ENCODE measurements at regions not wholly inside any gene's neighbourhood (a gene's known extent, or its start where the extent isn't known, plus 50 kb on each side); places are given as distances from the start of the nearest gene placed in this dataset.
"Not testable (repeated sequence)": the region's sequence is repeated elsewhere in the genome, so short reads cannot be mapped to it uniquely, and the experiment has no call there.

GRCh38 chrX:74162199-74162598 is 141.8 kb upstream of the ZCCHC13 start:
- H3K27ac Mint-ChIP-seq = no peak overlapping the region
- H3K36me3 Mint-ChIP-seq = no peaks in the 10 kb centered on the region
- H3K4me3 Mint-ChIP-seq = no peak overlapping the region
- no peak for DNase-seq
- no peaks in the 10 kb centered on the region for H3K9me3 Mint-ChIP-seq
- H3K4me1 Mint-ChIP-seq = no peaks in the 10 kb centered on the region
- peaks cover 1 to 5% (median 3%) of the 10 kb centered on the region in 3 donors for H3K27me3 Mint-ChIP-seq (ENCODE audit: low read depth in 3 of 3)

DNA sequence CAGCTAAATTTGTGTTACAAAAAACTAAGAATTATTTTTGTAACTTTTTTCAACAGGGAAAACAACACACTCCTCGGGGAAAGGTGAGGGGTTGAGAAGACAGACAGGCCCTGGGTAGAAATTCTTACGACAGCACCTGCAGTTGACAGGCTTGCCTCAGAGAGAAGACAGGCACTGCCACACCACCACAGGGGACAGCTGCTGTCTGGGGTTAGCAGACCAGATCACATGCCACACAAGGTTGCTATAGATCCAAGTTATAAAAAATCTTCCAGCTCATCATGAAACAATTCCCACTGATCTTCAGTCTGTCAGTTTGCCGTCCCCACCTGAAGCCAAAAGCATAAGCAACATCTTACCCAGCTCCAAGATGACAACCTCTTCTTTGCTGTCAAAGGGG is 143.2 kb upstream of the ZCCHC13 start:
- Mint-ChIP-seq H3K4me1 (no peaks in the 10 kb centered on the region), H3K27ac (no peak overlapping the region), H3K36me3 (no peaks in the 10 kb centered on the region), H3K4me3 (no peak overlapping the region), H3K27me3 (ENCODE audit: low read depth in 3 of 3) (peaks cover 1 to 5% (median 3%) of the 10 kb centered on the region in 3 donors), H3K9me3 (no peaks in the 10 kb centered on the region)
- no peak for DNase-seq

- H3K9me3 Mint-ChIP-seq = no peaks in the 10 kb centered on the region
- H3K36me3 Mint-ChIP-seq = no peaks in the 10 kb centered on the region
- no peak overlapping the region for H3K4me3 Mint-ChIP-seq
- H3K27ac Mint-ChIP-seq = no peak overlapping the region
- peaks cover 1 to 5% (median 3%) of the 10 kb centered on the region in 3 donors for H3K27me3 Mint-ChIP-seq (ENCODE audit: low read depth in 3 of 3)
- H3K4me1 Mint-ChIP-seq = no peaks in the 10 kb centered on the region
- no peak for DNase-seq
Measured at GRCh38 chrX:74160358-74160757, 143.6 kb upstream of the ZCCHC13 start.

DNA sequence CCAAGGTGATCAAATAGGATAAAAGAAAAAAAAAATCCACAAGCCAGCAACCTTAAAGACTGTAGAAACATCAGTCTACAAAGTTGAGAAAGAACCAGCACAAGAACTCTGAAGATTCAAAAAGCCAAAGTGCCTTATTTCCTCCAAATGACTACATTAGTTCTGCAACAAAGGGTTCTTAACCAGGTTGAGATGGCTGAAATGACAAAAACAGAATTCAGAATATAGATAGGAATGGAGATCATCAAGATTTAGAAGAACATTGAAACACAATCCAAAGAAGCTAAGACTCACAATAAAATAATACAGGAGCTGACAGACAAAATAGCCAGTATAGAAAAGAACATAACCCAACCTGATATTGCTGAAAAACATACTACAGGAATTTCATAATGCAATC is 156.5 kb upstream of the ZCCHC13 start:
- Mint-ChIP-seq H3K27me3 (ENCODE audit: low read depth in 3 of 3) (peaks cover 0 to 8% (median 3%) of the 10 kb centered on the region in 3 donors), H3K36me3 (no peaks in the 10 kb centered on the region), H3K9me3 (no peaks in the 10 kb centered on the region), H3K4me3 (no peak overlapping the region), H3K27ac (no peak overlapping the region), H3K4me1 (no peaks in the 10 kb centered on the region)
- DNase-seq = no peak

GRCh38 chrX:74138943-74139342 is 165.0 kb upstream of the ZCCHC13 start:
- Mint-ChIP-seq H3K27ac (no peak overlapping the region), H3K4me3 (no peak overlapping the region), H3K9me3 (no peaks in the 10 kb centered on the region), H3K36me3 (no peaks in the 10 kb centered on the region), H3K27me3 (ENCODE audit: low read depth in 3 of 3) (peaks cover 1 to 10% (median 2%) of the 10 kb centered on the region in 3 donors), H3K4me1 (no peaks in the 10 kb centered on the region)
- no peak for DNase-seq

GRCh38 chrX:74133156-74133796 is 170.7 kb upstream of the ZCCHC13 start:
- H3K4me1 Mint-ChIP-seq = no peaks in the 10 kb centered on the region
- no peak overlapping the region for H3K27ac Mint-ChIP-seq
- no peaks in the 10 kb centered on the region for H3K9me3 Mint-ChIP-seq
- H3K27me3 Mint-ChIP-seq (ENCODE audit: low read depth in 3 of 3) = peaks cover 0 to 5% (median 0%) of the 10 kb centered on the region in 3 donors
- no peak overlapping the region for H3K4me3 Mint-ChIP-seq
- DNase-seq = peak; percentile 53 to 63 (median 58)
- no peaks in the 10 kb centered on the region for H3K36me3 Mint-ChIP-seq

GRCh38 chrX:74132280-74132679 is 171.7 kb upstream of the ZCCHC13 start:
- H3K4me3 Mint-ChIP-seq = no peak overlapping the region
- no peaks in the 10 kb centered on the region for H3K9me3 Mint-ChIP-seq
- H3K36me3 Mint-ChIP-seq = no peaks in the 10 kb centered on the region
- H3K27ac Mint-ChIP-seq = no peak overlapping the region
- peaks cover 0 to 5% (median 0%) of the 10 kb centered on the region in 3 donors for H3K27me3 Mint-ChIP-seq (ENCODE audit: low read depth in 3 of 3)
- DNase-seq = no peak
- H3K4me1 Mint-ChIP-seq = no peaks in the 10 kb centered on the region

DNA sequence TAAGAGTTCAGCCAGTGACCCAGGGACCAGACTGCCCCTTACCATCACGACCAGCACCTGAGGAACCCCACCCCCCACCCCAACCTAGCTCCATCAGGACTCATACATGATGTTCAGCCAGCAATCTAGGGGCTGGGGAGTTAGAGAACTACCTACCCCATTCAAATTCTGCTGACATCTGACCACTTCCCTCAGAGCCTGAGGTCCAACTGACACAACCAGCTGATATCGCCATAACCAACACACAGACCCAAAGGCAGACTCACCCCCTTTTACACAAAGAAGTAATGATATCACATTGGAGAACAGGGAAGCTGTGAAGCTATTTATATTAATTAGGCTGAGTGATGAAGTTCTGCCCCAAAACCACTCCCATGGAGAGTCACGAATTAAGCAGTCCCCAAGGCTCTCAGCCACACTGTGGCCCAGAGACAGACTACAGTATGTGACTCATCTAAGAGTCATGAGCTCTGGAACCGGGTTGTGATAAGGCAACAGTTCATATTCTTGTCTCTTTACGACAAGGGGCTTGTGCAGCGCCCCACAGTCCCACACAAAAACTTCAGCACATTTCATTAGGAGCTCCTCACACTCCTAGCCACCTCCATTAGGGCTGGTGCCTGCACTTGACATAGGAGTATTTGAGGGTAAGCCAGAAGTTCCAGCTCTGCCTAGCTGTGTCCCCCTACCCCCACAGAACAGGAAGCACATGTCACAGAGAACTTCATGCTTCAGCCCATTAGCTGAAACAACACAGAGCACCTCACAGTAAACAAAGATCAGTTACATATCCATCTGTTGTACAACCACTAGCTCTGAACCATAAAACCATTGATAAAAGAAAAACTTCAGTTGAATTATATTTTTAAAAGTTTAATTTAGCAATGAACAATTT is 184.7 kb upstream of the ZCCHC13 start:
- Mint-ChIP-seq H3K4me1 (peaks cover 0 to 3% of the 10 kb centered on the region in 2 donors), H3K9me3 (no peaks in the 10 kb centered on the region), H3K36me3 (no peaks in the 10 kb centered on the region), H3K27me3 (ENCODE audit: low read depth in 3 of 3) (peaks cover 0 to 2% (median 0%) of the 10 kb centered on the region in 3 donors), H3K4me3 (no peak overlapping the region), H3K27ac (peak overlapping the region in 1 of 6 donors; percentile 70)
- DNase-seq = no peak

DNA sequence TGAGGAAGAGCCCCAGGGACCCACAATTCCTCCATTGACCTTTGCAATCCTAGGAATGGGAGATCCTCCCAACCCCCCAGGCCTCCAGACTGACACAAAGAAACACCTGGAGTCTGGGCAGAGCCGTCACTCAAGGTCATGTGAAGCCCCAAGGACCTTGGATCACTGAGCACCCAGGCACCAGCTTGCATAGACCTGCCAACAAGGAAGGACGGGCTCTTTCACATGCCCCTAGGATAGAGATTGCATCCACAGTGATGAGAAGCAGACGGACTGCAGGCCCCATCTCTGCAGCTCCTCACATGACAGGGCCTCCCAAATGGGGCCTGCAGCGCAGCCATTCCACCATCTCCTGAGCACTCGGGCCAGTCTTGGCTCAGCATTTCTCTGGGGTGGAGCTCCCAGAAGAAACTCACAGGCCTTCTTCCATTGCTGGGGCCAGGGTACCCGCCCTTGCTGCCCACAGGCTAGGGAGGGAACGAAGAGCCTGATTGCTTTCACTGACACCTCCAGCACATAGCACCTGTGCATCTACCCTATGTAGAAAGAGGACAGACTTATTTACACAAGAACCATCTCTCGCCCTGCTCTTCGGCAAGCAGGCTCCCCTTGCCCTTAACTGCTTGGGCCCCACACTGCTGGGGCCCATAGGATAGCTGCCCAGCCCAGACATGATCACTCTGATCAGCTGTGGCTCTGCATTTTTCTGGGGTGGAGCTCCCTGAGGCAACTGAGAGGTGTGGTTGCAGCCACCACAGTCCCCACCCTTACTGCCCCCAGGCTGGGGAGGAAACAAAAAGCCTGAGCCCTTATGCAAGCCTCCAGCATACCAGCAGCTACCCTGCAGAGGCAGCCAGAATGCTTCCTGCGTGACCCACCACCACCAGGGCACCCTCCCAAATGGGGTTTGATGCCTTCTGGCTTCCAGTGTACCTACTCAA is 185.7 kb upstream of the ZCCHC13 start:
- peaks cover 0 to 3% (median 0%) of the 10 kb centered on the region in 3 donors for H3K27me3 Mint-ChIP-seq (ENCODE audit: low read depth in 3 of 3)
- no peaks in the 10 kb centered on the region for H3K36me3 Mint-ChIP-seq
- no peak overlapping the region for H3K27ac Mint-ChIP-seq
- H3K4me3 Mint-ChIP-seq = no peak overlapping the region
- no peak for DNase-seq
- no peaks in the 10 kb centered on the region for H3K9me3 Mint-ChIP-seq
- H3K4me1 Mint-ChIP-seq = peaks cover 0 to 3% of the 10 kb centered on the region in 2 donors

GRCh38 chrX:74111245-74111644 is 192.7 kb upstream of the ZCCHC13 start:
- Mint-ChIP-seq H3K4me1 (no peaks in the 10 kb centered on the region), H3K27me3 (ENCODE audit: low read depth in 3 of 3) (peaks cover 0 to 16% (median 2%) of the 10 kb centered on the region in 3 donors), H3K36me3 (peaks cover 0 to 12% (median 2%) of the 10 kb centered on the region in 3 donors), H3K9me3 (peaks cover 0 to 2% (median 0%) of the 10 kb centered on the region in 6 donors), H3K4me3 (no peak overlapping the region), H3K27ac (no peak overlapping the region)
- no peak for DNase-seq

DNA sequence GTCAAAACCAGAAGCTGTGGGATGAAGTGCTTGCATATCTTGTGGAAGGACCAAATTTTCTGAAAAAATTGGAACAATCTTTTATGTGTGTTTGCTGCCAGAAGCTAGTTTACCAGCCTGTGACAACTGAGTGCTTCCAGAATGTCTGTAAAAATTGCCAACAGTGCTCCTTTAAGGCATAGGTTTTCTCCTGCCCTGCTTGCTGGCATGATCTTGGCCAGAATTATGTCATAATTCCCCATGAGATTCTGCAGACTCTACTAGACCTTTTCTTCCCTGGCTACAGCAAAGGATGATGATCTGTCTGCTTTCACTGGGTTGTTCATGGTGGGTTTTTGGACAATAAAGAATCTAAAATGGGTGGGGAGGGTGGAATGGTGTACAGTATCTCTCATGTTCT is 196.3 kb upstream of the ZCCHC13 start:
- no peak for DNase-seq
- H3K27me3 Mint-ChIP-seq (ENCODE audit: low read depth in 3 of 3) = peaks cover 0 to 12% (median 2%) of the 10 kb centered on the region in 3 donors
- H3K27ac Mint-ChIP-seq = no peak overlapping the region
- H3K9me3 Mint-ChIP-seq = peaks cover 0 to 3% (median 0%) of the 10 kb centered on the region in 6 donors
- no peaks in the 10 kb centered on the region for H3K4me1 Mint-ChIP-seq
- H3K4me3 Mint-ChIP-seq = no peak overlapping the region
- peaks cover 0 to 14% (median 6%) of the 10 kb centered on the region in 3 donors for H3K36me3 Mint-ChIP-seq

DNA sequence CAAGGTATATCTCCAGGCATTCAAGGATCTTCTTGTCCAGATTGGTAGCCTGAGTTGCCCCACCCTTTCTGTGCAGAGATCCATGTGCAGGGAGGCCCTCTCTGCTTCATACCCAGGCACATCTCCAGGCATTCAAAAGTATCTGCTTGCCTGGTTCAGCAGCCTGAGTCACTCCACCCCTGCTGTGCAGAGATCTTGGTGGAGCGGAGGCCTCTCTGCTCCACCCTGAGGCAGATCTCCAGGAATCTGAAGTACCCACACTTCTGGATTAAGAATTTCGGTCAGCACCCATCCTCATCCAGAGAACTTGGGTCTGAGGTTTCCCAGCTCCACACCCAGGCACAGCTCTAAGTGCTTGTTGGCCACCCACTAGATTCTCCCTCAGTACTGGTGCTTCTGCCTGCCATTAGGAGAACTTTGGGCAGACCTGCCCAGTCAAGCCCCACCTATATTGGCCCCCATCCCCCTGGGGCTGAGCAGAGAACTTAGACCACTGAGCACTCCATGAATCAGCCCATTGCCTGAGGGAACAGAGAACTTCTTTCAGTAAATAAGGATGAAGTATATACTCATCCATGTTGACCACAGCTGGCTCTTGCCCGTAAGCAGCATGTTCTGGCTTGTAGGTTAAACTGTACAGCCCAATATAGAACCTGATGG is 199.5 kb upstream of the ZCCHC13 start:
- H3K4me3 Mint-ChIP-seq = no peak overlapping the region
- peaks cover 0 to 5% (median under 1%) of the 10 kb centered on the region in 6 donors for H3K9me3 Mint-ChIP-seq
- peaks cover 0 to 17% (median 0%) of the 10 kb centered on the region in 3 donors for H3K27me3 Mint-ChIP-seq (ENCODE audit: low read depth in 3 of 3)
- H3K36me3 Mint-ChIP-seq = peaks cover 0 to 11% (median 6%) of the 10 kb centered on the region in 3 donors
- H3K4me1 Mint-ChIP-seq = no peaks in the 10 kb centered on the region
- no peak for DNase-seq
- H3K27ac Mint-ChIP-seq = no peak overlapping the region

- not testable (repeated sequence) for H3K4me3 Mint-ChIP-seq; H3K9me3 Mint-ChIP-seq; H3K27me3 Mint-ChIP-seq (ENCODE audit: low read depth in 3 of 3); H3K4me1 Mint-ChIP-seq; DNase-seq; H3K27ac Mint-ChIP-seq; H3K36me3 Mint-ChIP-seq
Measured at GRCh38 chrX:74098407-74098806, 205.6 kb upstream of the ZCCHC13 start.
